ENCODE measurements at regions not wholly inside any gene's neighbourhood (a gene's known extent, or its start where the extent isn't known, plus 50 kb on each side); places are given as distances from the start of the nearest gene placed in this dataset.

DNA sequence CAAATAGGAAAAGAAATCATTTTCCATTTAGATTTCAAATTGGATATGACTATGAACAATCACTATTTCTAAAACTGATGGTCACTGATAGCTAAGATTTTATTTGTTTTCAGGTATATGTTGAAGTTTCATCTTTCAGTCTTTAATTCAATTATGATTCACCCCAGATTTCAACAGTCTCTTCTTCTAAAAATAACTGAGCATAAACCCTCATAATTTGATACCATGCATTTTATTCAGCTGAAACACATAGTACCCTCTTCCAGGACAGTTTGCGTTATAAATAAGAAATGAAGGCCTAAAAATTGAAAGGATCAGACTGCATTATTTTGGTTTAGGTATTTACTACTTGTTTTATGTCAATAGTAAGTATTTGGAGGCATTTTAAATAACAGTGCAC is 428.5 kb upstream of the NBEA start:
- DNase-seq (ENCODE audit: extremely low read depth in 1 of 2, low read depth in 1 of 2), result no peak

DNA sequence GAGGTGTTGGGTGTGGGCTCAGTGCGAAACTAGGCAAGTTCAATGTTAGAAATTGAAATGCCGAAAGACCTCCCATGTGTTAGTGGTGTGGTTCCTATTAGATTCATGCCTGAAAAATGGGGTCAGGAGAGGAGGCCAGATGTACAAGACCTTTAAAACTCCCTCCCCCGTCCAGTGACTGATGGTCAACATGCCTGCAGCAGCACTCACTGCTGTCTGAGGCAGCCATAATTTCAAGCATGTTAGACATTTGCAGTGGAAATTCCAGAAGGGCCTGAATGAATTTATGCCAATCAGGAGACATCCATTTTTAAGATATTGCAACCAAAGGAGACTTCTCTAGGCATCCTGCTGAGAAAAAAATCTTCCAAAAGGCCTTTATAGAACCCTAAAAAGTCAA is 426.9 kb upstream of the NBEA start:
- DNase-seq (ENCODE audit: extremely low read depth in 1 of 2, low read depth in 1 of 2), result no peak

DNA sequence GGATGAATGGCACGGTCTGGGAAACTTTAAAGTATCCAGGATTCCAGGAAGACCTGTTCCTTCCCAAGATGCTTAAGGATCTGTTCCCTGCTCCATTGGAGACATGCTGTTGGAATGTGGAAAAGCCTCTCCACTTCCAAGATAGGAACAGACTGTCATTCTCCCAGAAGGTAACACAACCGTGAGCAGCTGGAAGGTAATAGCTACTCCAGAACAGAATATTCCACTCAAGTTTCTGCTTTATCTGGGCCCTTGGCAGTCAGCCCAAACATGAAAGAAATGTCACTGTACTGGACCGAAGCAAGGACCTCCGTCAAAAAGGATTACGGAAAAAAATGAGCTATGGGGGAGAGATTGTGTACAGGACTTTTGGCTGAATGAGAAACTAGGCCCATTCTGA is 420.9 kb upstream of the NBEA start:
- DNase-seq (ENCODE audit: extremely low read depth in 1 of 2, low read depth in 1 of 2), result no peak

DNA sequence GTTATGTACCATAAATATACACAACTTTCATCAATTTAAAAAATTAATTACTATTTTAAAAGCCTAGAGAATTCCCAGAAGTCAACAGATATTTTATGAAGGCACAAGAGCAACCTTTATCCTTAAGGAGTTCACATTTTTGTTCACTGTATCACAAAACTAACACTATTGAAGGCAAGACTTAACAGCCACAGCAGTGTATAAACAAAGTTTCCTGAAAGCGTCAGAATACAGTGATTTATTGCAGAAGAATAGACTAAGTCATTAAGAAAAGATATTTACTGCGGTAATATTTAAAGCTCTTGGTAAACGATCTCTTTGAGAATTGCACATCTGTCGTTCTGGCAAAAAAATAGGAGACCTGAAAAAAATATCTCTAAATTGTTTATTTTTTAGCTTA is 419.3 kb upstream of the NBEA start:
- no peak for DNase-seq (ENCODE audit: extremely low read depth in 1 of 2, low read depth in 1 of 2)

DNA sequence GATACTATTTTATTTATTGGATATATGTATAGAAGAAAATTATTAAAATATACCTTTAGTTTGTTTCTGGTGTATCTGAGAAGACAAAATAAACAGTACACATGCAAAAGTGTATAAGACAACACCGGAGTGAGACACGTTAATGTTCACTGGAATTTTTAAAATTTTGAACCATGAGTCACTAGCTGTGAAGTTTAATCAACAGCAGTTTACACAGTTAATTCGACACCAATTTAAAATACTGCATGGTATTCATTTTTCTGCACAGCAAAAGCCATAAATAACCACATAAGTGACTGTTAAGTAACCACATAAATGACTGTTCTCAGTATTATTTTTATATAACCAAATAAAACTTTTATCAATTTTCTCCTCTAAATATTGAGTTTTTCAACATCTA is 418.7 kb upstream of the NBEA start:
- DNase-seq (ENCODE audit: extremely low read depth in 1 of 2, low read depth in 1 of 2), result no peak

DNA sequence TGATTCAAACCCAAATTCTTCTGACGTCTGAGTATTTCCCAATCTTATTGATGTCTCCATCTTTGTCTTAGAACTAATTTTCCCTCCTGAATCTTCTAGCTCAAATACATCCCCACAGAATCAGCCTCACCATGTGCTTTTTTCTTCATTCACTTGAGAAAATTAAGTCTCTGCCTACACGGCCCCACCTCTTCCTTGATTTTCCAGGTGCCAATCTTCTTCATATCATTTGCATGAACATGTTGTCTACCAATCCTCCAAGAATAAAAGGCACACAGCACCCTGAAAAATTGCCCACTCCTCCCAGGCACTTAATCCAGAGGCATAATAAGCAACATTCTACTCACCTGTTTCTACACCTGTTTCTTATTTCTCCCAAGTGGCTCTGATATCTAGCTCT is 408.1 kb upstream of the NBEA start:
- DNase-seq (ENCODE audit: extremely low read depth in 1 of 2, low read depth in 1 of 2), result no peak

DNA sequence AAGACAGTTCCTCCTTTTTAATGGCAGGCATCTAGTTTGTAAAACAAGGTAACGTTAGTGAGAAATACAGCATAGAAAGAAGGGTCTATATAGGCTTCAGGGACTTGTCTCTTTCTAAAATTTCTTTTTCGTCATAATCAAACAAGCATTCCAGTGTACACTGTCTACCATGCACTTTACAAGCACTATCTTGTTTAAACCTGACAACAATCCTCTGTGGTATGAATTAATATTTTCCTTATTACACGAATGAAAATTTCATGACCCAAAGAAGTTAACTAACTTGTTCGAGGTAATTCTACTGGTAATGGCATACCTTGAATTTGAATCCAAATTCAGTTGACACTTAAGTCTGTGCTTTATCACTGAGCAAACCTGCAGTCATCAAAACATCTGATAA is 399.7 kb upstream of the NBEA start:
- DNase-seq (ENCODE audit: extremely low read depth in 1 of 2, low read depth in 1 of 2), result no peak

DNA sequence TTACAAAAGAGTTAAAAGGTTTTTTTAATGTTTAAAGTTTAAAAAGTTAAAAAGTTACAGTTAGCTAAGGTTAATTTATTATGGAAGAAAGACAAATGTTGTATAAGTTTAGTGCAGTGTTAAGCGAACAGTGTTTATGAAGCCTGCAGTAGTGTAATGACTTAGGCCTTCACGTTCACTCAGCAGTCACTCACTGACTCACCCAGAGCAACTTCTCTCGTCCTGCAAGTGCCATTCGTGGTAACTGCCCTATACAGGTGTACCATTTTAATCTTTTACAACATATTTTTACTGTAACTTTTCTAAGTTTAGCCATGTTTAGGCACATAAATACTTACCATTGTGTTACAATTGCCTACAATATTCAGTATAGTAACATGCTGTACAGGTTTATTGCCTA is 398.2 kb upstream of the NBEA start:
- DNase-seq (ENCODE audit: extremely low read depth in 1 of 2, low read depth in 1 of 2), result no peak

DNA sequence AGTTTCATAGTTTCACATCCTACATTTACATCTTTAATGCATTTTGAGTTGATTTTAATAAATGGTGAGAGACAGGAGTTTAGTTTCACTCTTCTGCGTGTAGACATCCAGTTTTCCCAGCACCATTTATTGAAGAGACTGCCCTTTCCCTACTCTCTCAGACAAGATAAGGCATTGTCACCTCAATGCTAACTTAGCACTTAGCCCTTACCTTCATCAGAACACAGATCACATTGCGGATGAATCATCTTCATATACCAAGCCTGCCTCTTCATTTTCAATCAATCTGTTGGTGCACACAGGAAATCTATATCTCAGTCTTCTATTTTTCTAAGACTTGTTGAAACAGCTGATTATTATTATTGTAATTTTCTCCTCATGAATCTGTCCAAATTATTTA is 396.6 kb upstream of the NBEA start:
- DNase-seq (ENCODE audit: extremely low read depth in 1 of 2, low read depth in 1 of 2), result no peak

DNA sequence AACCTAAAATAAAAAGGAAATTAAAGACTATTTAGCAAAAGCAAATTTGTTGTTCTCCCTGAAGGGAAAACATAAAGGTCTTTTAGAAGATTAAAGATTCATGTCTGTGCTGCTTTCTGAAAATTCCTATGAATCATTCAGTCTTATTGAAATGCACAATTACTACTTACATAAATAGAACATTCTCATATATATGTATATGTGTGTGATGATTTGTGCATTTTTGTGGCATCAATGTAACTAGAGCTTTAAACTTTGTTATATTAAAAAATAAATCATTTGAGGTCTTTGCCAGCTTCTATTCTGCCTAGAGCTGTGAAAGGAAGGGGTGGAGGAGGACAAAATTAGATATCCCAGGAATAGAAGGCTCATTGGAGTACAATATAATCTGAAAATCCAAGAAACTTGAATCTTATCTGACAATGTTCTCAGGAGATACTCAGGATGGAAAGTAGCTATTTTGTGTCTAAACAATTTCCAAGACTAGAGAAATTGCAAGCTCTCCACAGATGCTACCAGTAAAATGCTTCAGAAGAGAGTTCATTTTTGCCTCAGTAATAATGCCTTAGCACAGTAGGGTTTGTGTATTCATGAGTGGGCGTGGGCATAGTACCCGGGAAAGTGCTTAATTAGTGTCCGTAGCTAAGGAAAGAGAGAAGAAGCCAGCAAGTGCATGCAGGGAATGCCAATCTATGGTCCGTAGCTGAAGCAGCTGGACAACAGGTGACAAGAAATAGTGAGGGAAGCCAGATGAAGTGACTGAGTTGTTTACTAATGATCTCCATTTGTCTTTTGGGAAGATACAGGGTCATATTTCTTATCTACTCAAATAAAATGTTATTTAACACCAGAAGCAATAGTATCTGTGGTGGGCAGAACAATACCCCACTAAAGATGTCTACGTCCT is 395.5 kb upstream of the NBEA start:
- DNase-seq (ENCODE audit: extremely low read depth in 1 of 2, low read depth in 1 of 2), result no peak

DNA sequence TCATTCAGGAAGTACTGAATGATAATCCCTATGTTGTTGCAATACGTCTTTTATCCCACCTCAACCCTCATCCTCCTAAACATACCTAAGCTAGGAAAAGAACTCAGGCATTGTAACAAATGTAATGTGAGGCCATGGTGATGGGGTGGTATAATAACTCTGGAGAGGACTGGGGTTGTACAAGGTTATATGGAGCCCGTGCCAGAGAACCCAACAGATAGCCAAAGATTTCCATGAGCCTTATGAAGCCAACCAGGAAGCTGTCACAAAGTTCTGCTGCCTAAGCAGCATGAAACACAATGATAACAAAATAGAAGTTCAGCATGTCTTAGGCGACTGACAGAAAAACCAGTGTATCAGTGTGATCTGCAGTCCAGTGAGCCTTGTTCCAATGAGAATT is 394.1 kb upstream of the NBEA start:
- DNase-seq (ENCODE audit: extremely low read depth in 1 of 2, low read depth in 1 of 2), result no peak

DNA sequence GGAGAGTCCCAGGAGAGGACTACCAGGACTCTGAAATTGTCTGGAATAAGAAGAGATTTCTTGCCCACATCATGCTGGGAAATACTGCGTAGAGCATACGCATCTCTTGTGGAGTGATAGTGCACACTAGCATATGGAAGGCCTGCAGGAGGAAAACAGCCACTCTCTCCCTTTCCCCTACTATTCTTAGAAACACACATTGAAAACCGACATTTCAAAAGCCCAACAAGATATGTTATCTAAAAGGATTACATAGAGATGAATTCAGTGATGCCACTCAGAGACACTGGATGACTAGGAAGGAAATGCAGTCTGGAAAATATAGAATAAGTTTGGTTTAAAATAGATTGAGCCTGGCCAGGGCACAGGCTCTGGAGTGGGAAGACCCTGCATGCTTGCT is 388.7 kb upstream of the NBEA start:
- DNase-seq (ENCODE audit: extremely low read depth in 1 of 2, low read depth in 1 of 2), result no peak

DNA sequence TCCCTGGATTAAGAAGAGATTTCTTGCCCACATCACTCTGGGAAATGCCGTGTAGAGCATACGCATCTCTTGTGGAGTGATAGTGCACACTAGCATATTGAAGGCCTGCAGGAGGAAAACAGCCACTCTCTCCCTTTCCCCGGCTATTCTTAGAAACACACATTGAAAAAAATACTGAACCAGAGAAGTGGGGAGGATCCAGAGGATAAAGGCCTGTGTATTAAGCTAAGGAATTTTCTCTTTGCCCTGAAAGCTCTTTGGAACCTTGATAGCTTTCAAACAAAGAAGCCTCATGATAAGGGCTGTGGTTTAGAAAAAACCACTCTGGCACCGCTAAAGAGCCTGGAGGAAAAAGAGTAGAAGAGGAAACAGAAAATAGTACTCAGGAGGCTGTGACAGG is 386.1 kb upstream of the NBEA start:
- no peak for DNase-seq (ENCODE audit: extremely low read depth in 1 of 2, low read depth in 1 of 2)

DNA sequence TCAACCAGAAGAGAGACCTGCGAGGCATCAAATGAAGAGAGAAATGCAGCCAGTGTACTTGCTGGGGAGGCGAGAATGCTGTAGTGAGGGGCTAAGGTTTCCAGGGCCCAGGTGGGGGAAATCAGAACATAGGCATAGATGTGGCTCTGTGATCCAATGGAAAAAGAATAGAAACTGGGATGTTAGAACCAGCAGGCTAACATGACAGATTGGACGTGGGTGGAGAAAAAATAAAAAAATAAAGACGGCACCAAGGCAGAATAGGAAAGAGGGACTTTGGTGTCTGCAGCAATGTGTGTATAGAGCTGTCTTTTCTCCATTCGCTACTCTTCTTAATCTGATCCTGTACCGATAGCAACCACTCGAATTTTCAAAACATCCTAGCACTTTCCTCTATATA is 381.0 kb upstream of the NBEA start:
- DNase-seq (ENCODE audit: extremely low read depth in 1 of 2, low read depth in 1 of 2), result no peak

DNA sequence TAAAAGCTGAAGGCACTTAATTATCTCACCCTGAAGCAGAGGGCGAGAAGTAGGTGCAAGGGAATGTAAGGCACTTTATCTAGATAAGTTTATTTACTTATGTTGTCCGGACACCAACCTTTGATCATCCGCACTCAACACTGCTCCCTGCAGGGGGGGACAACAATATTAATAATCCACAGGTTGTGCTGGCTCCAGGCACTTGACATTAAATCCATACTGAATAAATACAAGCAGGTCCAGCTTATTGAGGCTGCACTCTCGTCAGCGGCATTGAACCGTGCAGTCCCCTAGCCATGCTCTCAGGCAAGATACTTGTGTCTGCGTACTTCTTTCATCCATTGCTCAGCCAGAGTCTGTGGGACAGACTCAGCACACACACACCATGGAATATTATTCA is 374.5 kb upstream of the NBEA start:
- DNase-seq (ENCODE audit: extremely low read depth in 1 of 2, low read depth in 1 of 2), result no peak

DNA sequence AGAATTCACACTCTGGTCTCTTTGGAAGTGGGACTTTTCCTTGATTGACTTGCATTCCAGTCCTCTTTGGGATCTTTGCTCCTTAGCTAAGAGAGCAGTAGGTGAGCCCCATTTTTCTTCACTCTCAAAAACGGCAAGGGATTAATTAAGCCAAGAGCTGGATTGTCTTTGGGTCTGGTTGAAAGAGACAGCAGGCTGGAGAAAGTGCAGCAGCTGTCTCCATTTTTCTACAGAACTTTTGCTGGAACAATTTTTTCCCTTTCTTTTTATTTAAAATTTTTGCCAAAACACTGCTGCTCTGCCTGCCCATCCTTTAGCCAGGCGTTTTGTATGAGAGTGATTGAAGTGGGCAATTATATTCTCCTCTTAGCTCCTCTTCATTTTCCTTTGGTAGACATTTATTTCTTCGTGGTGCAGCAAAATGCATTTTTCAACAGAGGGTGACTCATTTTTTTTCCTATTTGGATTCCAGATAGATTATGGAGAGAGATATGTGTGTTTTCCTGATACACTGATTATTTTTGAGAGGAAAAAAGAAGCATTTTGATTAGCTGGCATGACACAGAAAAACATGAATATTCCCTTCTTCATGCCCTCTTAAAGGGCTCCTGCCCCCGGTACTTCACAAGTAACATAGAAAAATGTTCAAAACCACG is 371.2 kb upstream of the NBEA start:
- no peak for DNase-seq (ENCODE audit: extremely low read depth in 1 of 2, low read depth in 1 of 2)

DNA sequence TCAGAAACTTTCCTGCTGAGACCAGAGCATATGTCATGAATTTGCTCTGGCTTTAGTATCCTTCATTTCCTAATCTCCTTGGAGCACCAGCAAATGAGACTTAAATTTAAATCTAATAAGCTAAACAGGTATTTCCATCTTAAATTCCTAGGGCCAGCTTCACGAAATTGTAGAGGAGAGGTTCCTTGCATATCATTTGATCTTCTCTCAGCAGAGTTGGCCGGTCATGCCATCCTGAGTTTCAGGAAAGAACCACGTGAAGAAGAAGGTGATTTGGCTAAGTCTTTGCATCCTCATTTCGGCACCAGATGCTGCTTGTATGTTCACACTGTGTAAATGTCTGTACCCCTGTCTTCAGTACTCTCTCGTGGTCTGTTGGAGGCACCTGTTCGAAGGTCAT is 370.4 kb upstream of the NBEA start:
- no peak for DNase-seq (ENCODE audit: extremely low read depth in 1 of 2, low read depth in 1 of 2)

DNA sequence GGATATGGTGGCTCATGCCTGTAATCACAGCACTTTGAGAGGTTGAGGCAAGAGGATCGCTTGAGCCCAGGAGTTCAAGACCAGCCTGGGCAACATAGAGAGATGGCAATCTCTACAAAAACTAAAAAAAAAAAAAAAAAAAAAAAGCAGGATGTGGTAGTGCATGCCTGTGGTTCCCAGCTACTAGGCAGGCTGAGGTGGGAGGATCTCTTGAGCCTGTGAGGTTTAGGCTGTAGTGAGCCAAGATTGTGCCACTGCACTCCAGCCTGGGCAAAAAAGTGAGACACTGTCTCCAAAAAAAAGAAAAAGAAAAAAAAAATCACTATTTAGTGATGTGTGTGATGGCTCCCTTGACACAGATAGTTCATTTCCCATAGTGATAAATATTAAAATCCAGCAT is 365.0 kb upstream of the NBEA start:
- no peak for DNase-seq (ENCODE audit: extremely low read depth in 1 of 2, low read depth in 1 of 2)

DNA sequence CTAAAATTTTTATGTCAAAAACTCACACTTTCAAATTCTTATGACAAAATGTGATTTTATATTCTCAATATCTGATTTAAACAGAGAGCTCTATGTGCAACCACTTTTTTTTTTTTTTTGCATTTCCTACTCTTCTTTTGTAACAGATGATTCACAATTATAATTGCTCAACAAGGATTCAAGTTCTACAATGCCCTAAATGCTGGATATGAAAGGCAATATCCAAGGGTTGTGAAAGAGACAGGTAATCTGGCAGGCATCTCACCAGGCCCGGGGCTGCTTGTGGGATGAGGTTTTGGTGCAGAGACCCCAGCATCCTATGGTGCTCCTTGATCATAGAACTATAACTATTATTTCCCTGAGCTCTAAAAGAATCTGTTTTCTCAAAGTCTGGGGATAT is 363.6 kb upstream of the NBEA start:
- DNase-seq (ENCODE audit: extremely low read depth in 1 of 2, low read depth in 1 of 2), result no peak

DNA sequence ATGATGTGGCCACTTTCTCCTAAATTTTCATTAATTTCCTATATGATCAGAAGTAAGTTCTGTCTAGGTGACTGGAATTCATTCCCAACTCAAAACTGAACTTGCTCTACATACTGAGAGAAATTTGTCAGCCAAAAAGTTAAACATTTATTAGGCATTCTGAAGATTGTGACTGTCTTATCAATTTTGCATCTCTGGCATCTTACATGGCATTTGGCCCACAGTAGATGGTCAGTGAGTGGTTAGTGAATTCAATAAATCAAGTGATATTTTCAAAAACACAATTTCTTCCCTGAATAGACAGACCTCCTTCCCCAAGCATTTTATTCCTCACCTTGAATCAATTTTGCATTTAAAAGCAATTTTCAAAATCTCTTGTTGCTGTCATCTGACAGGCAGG is 363.2 kb upstream of the NBEA start:
- DNase-seq (ENCODE audit: extremely low read depth in 1 of 2, low read depth in 1 of 2), result no peak

DNA sequence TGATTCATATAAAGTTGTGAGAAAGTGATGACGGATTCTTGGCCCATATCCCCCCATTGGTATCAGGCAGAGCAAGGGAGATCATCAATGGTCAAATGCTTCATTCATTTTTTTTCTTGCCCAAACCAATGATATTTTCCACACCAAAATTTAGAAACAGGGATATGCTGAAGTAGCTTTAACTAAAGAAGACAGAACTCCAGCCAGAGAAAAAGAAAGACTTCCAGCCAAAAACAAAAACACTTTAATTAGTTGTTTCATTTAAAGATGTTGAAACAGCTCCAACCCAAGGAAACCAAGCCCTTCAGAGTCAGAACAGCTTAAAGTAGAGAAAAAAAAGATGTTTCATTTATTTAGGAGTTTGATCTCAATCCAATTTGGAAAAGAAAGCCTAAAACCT is 358.9 kb upstream of the NBEA start:
- DNase-seq (ENCODE audit: extremely low read depth in 1 of 2, low read depth in 1 of 2), result no peak

DNA sequence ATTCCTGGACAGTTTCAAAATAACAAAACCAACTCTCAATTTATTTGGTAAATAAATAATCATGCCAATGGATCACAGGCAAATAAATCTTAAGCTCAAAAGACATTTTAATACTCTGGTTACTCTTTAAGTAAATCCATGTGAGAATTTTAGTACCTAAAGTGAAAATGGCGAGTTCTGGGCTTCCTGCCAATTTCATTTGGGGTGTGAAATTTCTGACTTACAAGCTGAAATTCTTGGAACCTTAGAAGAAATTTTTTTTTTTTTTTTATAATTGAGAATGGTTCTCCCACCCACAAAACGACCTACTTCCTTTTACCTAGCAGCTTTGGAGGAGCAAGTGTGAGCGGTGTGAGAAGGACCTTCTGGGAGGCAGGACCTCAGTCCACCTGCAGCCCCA is 354.5 kb upstream of the NBEA start:
- DNase-seq (ENCODE audit: extremely low read depth in 1 of 2, low read depth in 1 of 2), result no peak

DNA sequence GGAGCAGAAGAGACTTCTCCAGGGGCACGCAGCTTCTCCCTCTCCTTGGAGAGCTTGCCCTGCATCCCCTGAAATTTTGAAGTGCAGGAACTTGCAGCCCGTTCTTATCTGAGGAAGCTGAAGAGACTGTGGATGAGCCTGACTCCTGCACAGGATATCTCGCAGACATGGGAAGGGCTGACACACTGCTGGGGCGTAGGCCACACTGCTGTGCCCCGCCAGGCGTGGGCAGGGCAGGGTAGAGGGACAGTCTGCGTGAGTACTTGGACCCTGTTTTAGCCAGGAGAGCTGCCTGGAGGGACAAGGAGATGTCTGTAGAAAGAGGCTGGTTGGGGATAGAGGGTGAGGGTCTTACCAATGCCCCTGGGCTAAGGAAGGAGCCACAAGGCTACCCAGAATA is 353.7 kb upstream of the NBEA start:
- DNase-seq (ENCODE audit: extremely low read depth in 1 of 2, low read depth in 1 of 2), result no peak

All from stimulated activated CD8-positive, alpha-beta memory T cell treated with anti-CD3 and anti-CD28 coated beads, Interleukin-7, amount 100 ng/mL, for 48 hours (primary cell).